H9 (cell line): ENCODE measurements at regions not wholly inside any gene's neighbourhood (a gene's known extent, or its start where the extent isn't known, plus 50 kb on each side); places are given as distances from the start of the nearest gene placed in this dataset.

Source experiments
- DNase-seq: peaks from one replicate; pipeline ENCODE4 v3.0.0-alpha.2; 2017
- H2AFZ ChIP-seq: one replicate; pipeline ENCODE4 v1.6.1; 2013; ENCODE audit warnings: mild to moderate bottlenecking, low read length, control low read depth, moderate library complexity
- H2AK5ac ChIP-seq: 2 replicates; pipeline ENCODE4 v1.6.1; 2013; ENCODE audit warnings: low read length, control low read depth, mixed read lengths; ENCODE audit not compliant: insufficient read length
- H2BK120ac ChIP-seq: one replicate; pipeline ENCODE4 v1.6.1; 2013; ENCODE audit warnings: low read depth, mild to moderate bottlenecking, low read length, control low read depth, inconsistent platforms; ENCODE audit not compliant: poor library complexity, severe bottlenecking
- H2BK12ac ChIP-seq: 2 replicates; pipeline ENCODE4 v1.6.1; 2013; ENCODE audit warnings: low read length, control low read depth, mixed read lengths, low read depth; ENCODE audit not compliant: insufficient read length
- H2BK15ac ChIP-seq: 2 replicates; pipeline ENCODE4 v1.6.1; 2013; ENCODE audit warnings: low read depth, low read length, control low read depth
- H2BK20ac ChIP-seq: one replicate; pipeline ENCODE4 v1.6.1; 2013; ENCODE audit warnings: low read depth, mild to moderate bottlenecking, low read length, control low read depth, inconsistent platforms; ENCODE audit not compliant: poor library complexity, severe bottlenecking
- H2BK5ac ChIP-seq: 2 replicates; pipeline ENCODE4 v1.6.1; 2013; ENCODE audit warnings: low read length, control low read depth, mixed read lengths; ENCODE audit not compliant: insufficient read length
- H3K14ac ChIP-seq: 2 replicates; pipeline ENCODE4 v1.6.1; 2013; ENCODE audit warnings: low read length, control low read depth; ENCODE audit not compliant: insufficient read depth
- H3K18ac ChIP-seq: 2 replicates; pipeline ENCODE4 v1.6.1; 2013; ENCODE audit warnings: low read depth, mild to moderate bottlenecking, mixed read lengths, low read length, control low read depth; ENCODE audit not compliant: insufficient read length
- H3K23ac ChIP-seq: 2 replicates; pipeline ENCODE4 v1.6.1; 2013; ENCODE audit warnings: low read length, control low read depth, mixed read lengths, low read depth; ENCODE audit not compliant: insufficient read length
- H3K23me2 ChIP-seq: 2 replicates; pipeline ENCODE4 v1.6.1; 2013; ENCODE audit warnings: low read depth, mild to moderate bottlenecking, mixed read lengths, low read length, control low read depth; ENCODE audit not compliant: insufficient read length, poor library complexity, severe bottlenecking
- H3K27ac ChIP-seq: 2 replicates; pipeline ENCODE4 v1.5.1; 2013; ENCODE audit warnings: low read length, control low read depth, mixed read lengths, low read depth; ENCODE audit not compliant: insufficient read length
- H3K27me3 ChIP-seq: 2 replicates; pipeline ENCODE4 v1.6.1; 2013; ENCODE audit warnings: low read length, control low read depth, inconsistent platforms; ENCODE audit not compliant: insufficient read depth
- H3K4ac ChIP-seq: 2 replicates; pipeline ENCODE4 v1.6.1; 2013; ENCODE audit warnings: low read depth, mild to moderate bottlenecking, control low read depth, inconsistent platforms, low read length, moderate library complexity
- H3K4me1 ChIP-seq: 2 replicates; pipeline ENCODE4 v1.6.1; 2013; ENCODE audit warnings: low read length, control low read depth, inconsistent platforms; ENCODE audit not compliant: insufficient read depth
- H3K4me2 ChIP-seq: 2 replicates; pipeline ENCODE4 v1.6.1; 2013; ENCODE audit warnings: low read length, control low read depth, mixed read lengths; ENCODE audit not compliant: insufficient read length, insufficient read depth
- H3K56ac ChIP-seq: 2 replicates; pipeline ENCODE4 v1.6.1; 2013; ENCODE audit warnings: low read depth, mild to moderate bottlenecking, mixed read lengths, low read length, control low read depth; ENCODE audit not compliant: insufficient read length
- H3K79me1 ChIP-seq: 2 replicates; pipeline ENCODE4 v1.6.1; 2013; ENCODE audit warnings: low read depth, mild to moderate bottlenecking, moderate library complexity, low read length, control low read depth, inconsistent platforms; ENCODE audit not compliant: insufficient read depth, poor library complexity, severe bottlenecking
- H3K79me2 ChIP-seq: 2 replicates; pipeline ENCODE4 v1.6.1; 2013; ENCODE audit warnings: low read length, control low read depth, inconsistent platforms; ENCODE audit not compliant: insufficient read depth
- H3K9ac ChIP-seq: 2 replicates; pipeline ENCODE4 v1.6.1; 2013; ENCODE audit warnings: low read length, control low read depth, mixed read lengths; ENCODE audit not compliant: insufficient read length; ENCODE audit errors: extremely low read depth
- H3K9me3 ChIP-seq: one replicate; pipeline ENCODE4 v1.6.1; 2013; ENCODE audit warnings: low read depth, low read length, inconsistent platforms; ENCODE audit not compliant: control insufficient read depth
- H3T11ph ChIP-seq: one replicate; pipeline ENCODE4 v1.6.1; 2013; ENCODE audit warnings: mild to moderate bottlenecking, low read length, control low read depth, inconsistent platforms
- H4K20me1 ChIP-seq: one replicate; pipeline ENCODE4 v1.6.1; 2013; ENCODE audit not compliant: control insufficient read depth, insufficient read length, insufficient read depth
- H4K5ac ChIP-seq: 2 replicates; pipeline ENCODE4 v1.6.1; 2013; ENCODE audit warnings: low read depth, mild to moderate bottlenecking, mixed read lengths, low read length, control low read depth; ENCODE audit not compliant: insufficient read length
- H4K8ac ChIP-seq: replicated peaks from 2 replicates; pipeline ENCODE4 v1.6.1; 2013; ENCODE audit warnings: low read length, control low read depth, mixed read lengths, low read depth; ENCODE audit not compliant: insufficient read length
- H4K91ac ChIP-seq: 2 replicates; pipeline ENCODE4 v1.6.1; 2013; ENCODE audit warnings: low read depth, mild to moderate bottlenecking, moderate library complexity, mixed read lengths, low read length, control low read depth; ENCODE audit not compliant: insufficient read length
- H3K27ac Mint-ChIP-seq, 3 experiments: 2 replicates in 2 of 3; 3 replicates in 1 of 3; pipeline ENCODE4 v1.8.0; 2020 to 2021; ENCODE audit warnings: mixed read lengths in 3 of 3, mild to moderate bottlenecking in 1 of 3, moderate library complexity in 1 of 3
- H3K27me3 Mint-ChIP-seq: 2 replicates; pipeline ENCODE4 v1.8.0; 2021; ENCODE audit warnings: low read depth, mild to moderate bottlenecking, moderate library complexity, mixed read lengths
- H3K36me3 Mint-ChIP-seq, 3 experiments: 2 replicates in 2 of 3; 3 replicates in 1 of 3; pipeline ENCODE4 v1.8.0; 2020 to 2021; ENCODE audit warnings: low read depth in 3 of 3, mixed read lengths in 3 of 3; ENCODE audit not compliant: insufficient read depth in 1 of 3
- H3K4me1 Mint-ChIP-seq, 2 experiments: 2 replicates each; pipeline ENCODE4 v1.8.0; 2020; ENCODE audit warnings: mixed read lengths in 2 of 2
- H3K4me3 Mint-ChIP-seq, 2 experiments: 2 replicates in 1 of 2; 3 replicates in 1 of 2; pipeline ENCODE4 v1.8.0; 2020 to 2021; ENCODE audit warnings: mild to moderate bottlenecking in 2 of 2, mixed read lengths in 2 of 2, moderate library complexity in 1 of 2
- H3K9me3 Mint-ChIP-seq, 2 experiments: 2 replicates in 1 of 2; 3 replicates in 1 of 2; pipeline ENCODE4 v1.8.0; 2020; ENCODE audit warnings: mild to moderate bottlenecking in 2 of 2, mixed read lengths in 2 of 2, moderate library complexity in 1 of 2
- CTCF ChIP-seq: fragments of 200-600 bp; sonication (generic); conservative IDR thresholded peaks from 3 replicates; pipeline ENCODE4 v1.8.0; 2021; ENCODE audit warnings: antibody characterized with exemption, mild to moderate bottlenecking
- WGBS: extraction: QIAGEN DNeasy Blood & Tissue Kit; methylation state at CpG from one replicate; pipeline ENCODE4 v1.1.7; 2013; ENCODE audit warnings: missing lambda C conversion rate, low lambda C conversion rate, mixed read lengths; ENCODE audit not compliant: insufficient read length; ENCODE audit errors: extremely low coverage; 5-methylcytosine and 5-hydroxymethylcytosine counted together

- Histone ChIP-seq H3K4me1 (no peaks in the 10 kb centered on the region), H3K79me2 (no peaks in the 10 kb centered on the region), H4K20me1 (no peaks in the 10 kb centered on the region), H4K5ac (no peak overlapping the region), H3K79me1 (no peaks in the 10 kb centered on the region), H3K4me2 (no peak overlapping the region), H3K9me3 (no peaks in the 10 kb centered on the region), H3K23me2 (no peaks in the 10 kb centered on the region), H2BK5ac (no peak overlapping the region), H3K18ac (no peak overlapping the region), H3K27me3 (no peaks in the 10 kb centered on the region), H3K23ac (no peak overlapping the region), H2BK120ac (no peak overlapping the region), H3K4ac (no peak overlapping the region), H3K56ac (no peak overlapping the region), H2BK12ac (no peak overlapping the region), H3K9ac (no peak overlapping the region), H2BK20ac (no peak overlapping the region), H3T11ph (no peak overlapping the region), H2BK15ac (no peak overlapping the region), H2AK5ac (no peak overlapping the region), H3K27ac (no peak overlapping the region), H4K91ac (no peak overlapping the region), H3K14ac (no peak overlapping the region; the same call in 1 of the 2 replicates), H2AFZ (no peak overlapping the region), H4K8ac (no peak overlapping the region)
- peak; percentile 61 for DNase-seq
- H3K27ac Mint-ChIP-seq = no peak overlapping the region
- H3K4me1 Mint-ChIP-seq = no peaks in the 10 kb centered on the region
- no peaks in the 10 kb centered on the region for H3K36me3 Mint-ChIP-seq
- H3K27me3 Mint-ChIP-seq = no peaks in the 10 kb centered on the region
- no peak overlapping the region for H3K4me3 Mint-ChIP-seq
- TF ChIP-seq CTCF = peak; percentile 69
- WGBS = no CpG with 5 or more reads among the region's 4 CpGs
- peaks cover 0 to 2% of the 10 kb centered on the region in 2 experiments; a peak in 1 of 5 replicates for H3K9me3 Mint-ChIP-seq
These were observed 886.4 kb upstream of the LRRN3 start for GRCh38 chr7:110204527-110204926.
